HFFc6 (cell line): ENCODE measurements at regions not wholly inside any gene's neighbourhood (a gene's known extent, or its start where the extent isn't known, plus 50 kb on each side); places are given as distances from the start of the nearest gene placed in this dataset.
"Not testable (repeated sequence)": the region's sequence is repeated elsewhere in the genome, so short reads cannot be mapped to it uniquely, and the experiment has no call there.

ENCODE experiments used
- DNase-seq: peaks from one replicate; pipeline ENCODE4 v3.0.0-alpha.2; 2018
- H3K27ac Mint-ChIP-seq: 2 replicates; pipeline ENCODE4 v1.8.0; 2020; ENCODE audit warnings: mild to moderate bottlenecking, mixed read lengths
- H3K27me3 Mint-ChIP-seq: 2 replicates; pipeline ENCODE4 v1.8.0; 2021; ENCODE audit warnings: mild to moderate bottlenecking, moderate library complexity, mixed read lengths; ENCODE audit not compliant: insufficient read depth
- H3K36me3 Mint-ChIP-seq: 2 replicates; pipeline ENCODE4 v1.8.0; 2021; ENCODE audit warnings: low read depth, mixed read lengths
- H3K4me1 Mint-ChIP-seq: 2 replicates; pipeline ENCODE4 v1.8.0; 2020; ENCODE audit warnings: low read depth, mixed read lengths
- H3K4me3 Mint-ChIP-seq: 2 replicates; pipeline ENCODE4 v1.8.0; 2020; ENCODE audit warnings: mild to moderate bottlenecking, moderate library complexity, mixed read lengths
- H3K9me3 Mint-ChIP-seq: 2 replicates; pipeline ENCODE4 v1.8.0; 2020; ENCODE audit warnings: mild to moderate bottlenecking, mixed read lengths
- TF ChIP-seq, protein P1 (sequence below): fragments of 200-600 bp; sonication (generic); IDR thresholded peaks from 2 replicates; pipeline ENCODE4 v1.5.0; 2021; ENCODE audit warnings: antibody characterized with exemption, mild to moderate bottlenecking

GRCh38 chr1:60947367-60947766 is 135.0 kb upstream of the NFIA start:
- DNase-seq = no peak
- H3K27ac Mint-ChIP-seq = no peak overlapping the region
- no peaks in the 10 kb centered on the region for H3K4me1 Mint-ChIP-seq
- no peaks in the 10 kb centered on the region for H3K9me3 Mint-ChIP-seq
- TF ChIP-seq, protein P1, sequence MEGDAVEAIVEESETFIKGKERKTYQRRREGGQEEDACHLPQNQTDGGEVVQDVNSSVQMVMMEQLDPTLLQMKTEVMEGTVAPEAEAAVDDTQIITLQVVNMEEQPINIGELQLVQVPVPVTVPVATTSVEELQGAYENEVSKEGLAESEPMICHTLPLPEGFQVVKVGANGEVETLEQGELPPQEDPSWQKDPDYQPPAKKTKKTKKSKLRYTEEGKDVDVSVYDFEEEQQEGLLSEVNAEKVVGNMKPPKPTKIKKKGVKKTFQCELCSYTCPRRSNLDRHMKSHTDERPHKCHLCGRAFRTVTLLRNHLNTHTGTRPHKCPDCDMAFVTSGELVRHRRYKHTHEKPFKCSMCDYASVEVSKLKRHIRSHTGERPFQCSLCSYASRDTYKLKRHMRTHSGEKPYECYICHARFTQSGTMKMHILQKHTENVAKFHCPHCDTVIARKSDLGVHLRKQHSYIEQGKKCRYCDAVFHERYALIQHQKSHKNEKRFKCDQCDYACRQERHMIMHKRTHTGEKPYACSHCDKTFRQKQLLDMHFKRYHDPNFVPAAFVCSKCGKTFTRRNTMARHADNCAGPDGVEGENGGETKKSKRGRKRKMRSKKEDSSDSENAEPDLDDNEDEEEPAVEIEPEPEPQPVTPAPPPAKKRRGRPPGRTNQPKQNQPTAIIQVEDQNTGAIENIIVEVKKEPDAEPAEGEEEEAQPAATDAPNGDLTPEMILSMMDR = no peak
- H3K4me3 Mint-ChIP-seq = no peak overlapping the region
- H3K36me3 Mint-ChIP-seq = no peaks in the 10 kb centered on the region
- H3K27me3 Mint-ChIP-seq = peaks cover 16% of the 10 kb centered on the region

DNA sequence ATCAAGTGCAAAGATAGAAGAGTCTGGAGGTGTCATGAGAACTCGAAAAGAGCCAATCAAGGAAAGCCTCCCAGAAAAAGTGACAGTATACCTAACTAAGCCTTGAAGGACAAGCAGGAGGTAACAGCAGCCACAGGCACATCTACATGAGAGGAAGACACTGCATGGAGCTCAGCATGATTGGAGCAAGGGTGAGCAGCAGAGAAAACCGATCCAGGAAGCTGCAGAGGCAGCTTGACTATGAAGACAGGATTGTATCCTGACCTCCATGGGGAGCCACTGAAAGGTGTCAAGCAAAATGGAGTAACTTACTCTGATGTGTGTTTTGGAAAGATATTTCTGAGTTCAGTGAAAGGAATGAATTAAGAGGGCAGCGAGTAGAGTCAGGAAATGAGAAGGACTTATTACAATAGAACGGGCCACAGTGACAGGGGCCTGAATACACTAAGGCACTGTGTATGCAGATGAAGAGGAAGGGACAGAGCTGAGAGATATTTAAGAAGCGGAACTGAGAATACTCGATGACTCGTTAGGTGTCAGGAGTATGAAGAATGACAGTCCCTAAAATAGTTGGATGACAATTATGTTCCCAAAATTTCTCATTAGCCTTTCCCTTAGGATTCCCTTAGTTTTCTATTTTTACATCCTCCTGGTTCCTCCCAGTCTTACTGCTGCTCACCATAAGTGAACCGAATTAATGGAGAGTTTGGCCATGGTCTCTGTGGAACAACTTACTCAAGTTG is 139.3 kb upstream of the NFIA start:
- no peak for DNase-seq
- Mint-ChIP-seq H3K4me3 (no peak overlapping the region), H3K27me3 (peaks cover 4% of the 10 kb centered on the region), H3K27ac (no peak overlapping the region), H3K4me1 (no peaks in the 10 kb centered on the region), H3K36me3 (no peaks in the 10 kb centered on the region), H3K9me3 (no peaks in the 10 kb centered on the region)
- TF ChIP-seq, protein P1 = no peak

GRCh38 chr1:60942291-60942690 is 140.1 kb upstream of the NFIA start:
- Mint-ChIP-seq H3K27ac (no peak overlapping the region), H3K4me1 (no peaks in the 10 kb centered on the region), H3K4me3 (no peak overlapping the region), H3K9me3 (no peaks in the 10 kb centered on the region), H3K36me3 (no peaks in the 10 kb centered on the region), H3K27me3 (peaks cover 4% of the 10 kb centered on the region; the same call in 1 of the 2 replicates)
- no peak for DNase-seq
- TF ChIP-seq, protein P1 = no peak

GRCh38 chr1:60940685-60941084 is 141.7 kb upstream of the NFIA start:
- not testable (repeated sequence) for H3K4me3 Mint-ChIP-seq, H3K9me3 Mint-ChIP-seq, H3K36me3 Mint-ChIP-seq, H3K4me1 Mint-ChIP-seq, DNase-seq, H3K27ac Mint-ChIP-seq, H3K27me3 Mint-ChIP-seq

DNA sequence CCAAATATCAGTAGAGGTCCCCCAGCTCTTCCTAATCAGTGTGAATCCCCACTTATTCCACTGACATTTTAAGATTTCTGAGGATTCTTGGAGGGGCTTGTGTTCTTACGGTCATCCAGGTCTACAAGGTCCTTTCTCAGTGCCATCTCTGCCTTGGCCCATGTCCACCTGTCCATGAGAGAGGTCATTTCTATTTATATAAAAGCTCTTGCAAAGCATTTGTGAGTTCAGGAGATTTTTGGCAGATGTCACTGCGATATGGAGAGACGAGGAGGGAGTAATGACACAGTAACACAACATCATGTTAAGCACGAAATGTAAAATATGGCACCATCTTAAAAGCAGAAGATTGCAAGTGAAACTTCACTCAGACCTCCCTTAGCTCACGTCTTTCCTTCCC is 144.6 kb upstream of the NFIA start:
- Mint-ChIP-seq H3K36me3 (no peaks in the 10 kb centered on the region), H3K9me3 (no peaks in the 10 kb centered on the region), H3K4me1 (no peaks in the 10 kb centered on the region), H3K27me3 (peaks cover 6% of the 10 kb centered on the region; the same call in 1 of the 2 replicates), H3K27ac (no peak overlapping the region), H3K4me3 (no peak overlapping the region)
- no peak for DNase-seq
- TF ChIP-seq, protein P1 = no peak

DNA sequence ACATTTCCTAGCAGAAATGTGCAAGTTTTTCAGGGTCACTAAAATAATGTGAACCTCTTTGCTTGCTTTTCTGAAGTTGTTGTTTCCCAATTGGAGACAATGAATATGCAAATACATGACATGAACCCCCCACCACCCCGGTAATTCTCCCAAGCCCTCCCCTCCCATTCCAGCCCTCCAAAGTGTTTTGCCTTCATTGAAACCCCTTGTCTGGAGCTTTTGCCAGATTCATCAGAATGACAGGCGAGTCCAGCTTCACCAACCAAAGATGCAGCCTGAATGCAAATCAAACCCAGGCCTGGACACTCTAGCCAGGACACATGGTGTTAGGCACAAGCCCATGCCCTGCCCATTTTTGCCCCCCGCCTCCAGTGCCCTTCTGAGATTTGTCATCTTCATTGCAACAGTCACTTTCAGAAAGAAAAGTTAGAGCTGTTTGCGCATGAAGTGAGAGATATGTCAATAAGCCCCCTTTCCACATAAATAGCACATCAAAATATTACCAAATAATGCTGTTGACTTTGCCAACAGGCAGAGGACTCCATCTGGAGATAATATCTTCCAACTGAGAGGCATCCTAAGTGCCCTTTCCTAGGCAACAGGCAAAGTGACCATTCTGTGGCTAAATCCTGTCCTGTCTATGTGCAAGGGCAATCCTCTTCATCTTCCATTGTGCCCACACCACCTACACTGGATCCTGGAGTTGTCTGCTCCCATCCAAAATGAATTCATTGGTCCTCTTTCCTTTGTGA is 145.6 kb upstream of the NFIA start:
- Mint-ChIP-seq H3K4me1 (no peaks in the 10 kb centered on the region), H3K4me3 (no peak overlapping the region), H3K27me3 (peaks cover 6% of the 10 kb centered on the region)

More for the DNA sequence above, 145.6 kb upstream of the NFIA start:
- TF ChIP-seq, protein P1 = no peak
- DNase-seq = no peak
- no peak overlapping the region for H3K27ac Mint-ChIP-seq
- H3K9me3 Mint-ChIP-seq = no peaks in the 10 kb centered on the region
- H3K36me3 Mint-ChIP-seq = no peaks in the 10 kb centered on the region
